Osteocyte (in vitro differentiated cells): ENCODE measurements at regions not wholly inside any gene's neighbourhood (a gene's known extent, or its start where the extent isn't known, plus 50 kb on each side); places are given as distances from the start of the nearest gene placed in this dataset.

Experiments used
- DNase-seq: peaks from one replicate; pipeline ENCODE4 v3.0.0; 2021; ENCODE audit warnings: mixed read lengths; ENCODE audit not compliant: unreplicated experiment; ENCODE audit errors: extremely low spot score
- H3K27ac Mint-ChIP-seq: one replicate; pipeline ENCODE4 v1.8.0; 2021; ENCODE audit warnings: mild to moderate bottlenecking, mixed read lengths; ENCODE audit not compliant: unreplicated experiment
- H3K27me3 Mint-ChIP-seq: one replicate; pipeline ENCODE4 v1.8.0; 2021; ENCODE audit warnings: mixed read lengths; ENCODE audit not compliant: unreplicated experiment
- H3K36me3 Mint-ChIP-seq: one replicate; pipeline ENCODE4 v1.8.0; 2021; ENCODE audit warnings: mixed read lengths; ENCODE audit not compliant: unreplicated experiment
- H3K4me1 Mint-ChIP-seq: one replicate; pipeline ENCODE4 v1.8.0; 2021; ENCODE audit warnings: mixed read lengths; ENCODE audit not compliant: unreplicated experiment
- H3K4me3 Mint-ChIP-seq: one replicate; pipeline ENCODE4 v1.8.0; 2021; ENCODE audit warnings: mild to moderate bottlenecking, moderate library complexity, mixed read lengths; ENCODE audit not compliant: unreplicated experiment
- H3K9me3 Mint-ChIP-seq: one replicate; pipeline ENCODE4 v1.8.0; 2021; ENCODE audit warnings: mixed read lengths; ENCODE audit not compliant: unreplicated experiment
- CTCF ChIP-seq: fragments of 200-600 bp; sonication (generic); IDR thresholded peaks from 2 replicates; pipeline ENCODE4 v1.5.0; 2021; ENCODE audit warnings: antibody characterized with exemption, mild to moderate bottlenecking, moderate library complexity

- Mint-ChIP-seq H3K9me3 (no peaks in the 10 kb centered on the region), H3K4me3 (no peak overlapping the region), H3K4me1 (peaks cover 3% of the 10 kb centered on the region), H3K36me3 (no peaks in the 10 kb centered on the region), H3K27me3 (peaks cover 5% of the 10 kb centered on the region), H3K27ac (no peak overlapping the region)
- TF ChIP-seq CTCF: no peak
- no peak for DNase-seq
These were observed 529.5 kb upstream of the CDH2 start for GRCh38 chr18:28706397-28706796.

DNA sequence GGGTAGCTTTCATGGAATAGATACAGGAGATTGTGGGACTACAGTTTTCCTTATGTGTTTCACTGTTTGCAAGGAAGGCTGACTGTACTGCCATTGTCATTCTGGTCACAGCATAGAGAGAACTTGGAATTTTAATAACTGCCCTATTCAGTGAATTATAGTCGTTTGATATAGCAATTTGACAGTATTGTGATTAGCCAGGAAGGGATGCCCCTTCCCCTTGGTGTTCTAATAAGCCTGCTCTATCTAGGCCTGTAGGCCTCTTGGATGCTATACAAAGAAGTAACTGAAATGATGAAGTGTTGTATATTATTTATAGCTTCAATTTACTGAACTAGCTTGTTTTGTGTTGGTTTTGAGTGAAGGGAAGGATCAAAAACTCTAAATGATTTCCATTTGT is 528.6 kb upstream of the CDH2 start:
- no peaks in the 10 kb centered on the region for H3K9me3 Mint-ChIP-seq
- peaks cover 3% of the 10 kb centered on the region for H3K4me1 Mint-ChIP-seq
- H3K27ac Mint-ChIP-seq: no peak overlapping the region
- H3K27me3 Mint-ChIP-seq: peaks cover 5% of the 10 kb centered on the region
- TF ChIP-seq CTCF: no peak
- H3K4me3 Mint-ChIP-seq: no peak overlapping the region
- H3K36me3 Mint-ChIP-seq: no peaks in the 10 kb centered on the region
- DNase-seq: no peak

DNA sequence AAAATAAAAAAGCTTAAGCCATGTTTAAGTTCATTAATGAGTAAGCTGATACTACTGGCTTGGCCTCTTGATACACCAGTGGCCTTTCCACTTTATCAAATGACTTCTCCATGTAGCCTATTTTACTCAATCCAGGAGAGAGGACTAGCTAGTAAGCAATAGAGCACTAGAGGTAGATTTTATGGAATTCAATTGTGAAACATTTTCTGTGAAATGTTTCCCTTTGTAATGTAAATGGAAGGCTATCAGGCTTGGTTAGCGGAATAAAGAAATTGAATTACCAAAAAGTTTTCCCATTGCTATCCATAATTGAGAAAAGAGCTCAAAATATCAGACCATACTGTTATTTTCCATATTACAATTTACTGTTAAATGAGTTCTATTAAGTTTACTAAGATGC is 515.4 kb upstream of the CDH2 start:
- Mint-ChIP-seq H3K36me3 (no peaks in the 10 kb centered on the region), H3K9me3 (no peaks in the 10 kb centered on the region), H3K4me1 (no peaks in the 10 kb centered on the region), H3K4me3 (no peak overlapping the region), H3K27me3 (no peaks in the 10 kb centered on the region), H3K27ac (no peak overlapping the region)
- DNase-seq: no peak
- TF ChIP-seq CTCF: no peak

- no peak for DNase-seq
- H3K27me3 Mint-ChIP-seq: no peaks in the 10 kb centered on the region
- no peak overlapping the region for H3K27ac Mint-ChIP-seq
- no peaks in the 10 kb centered on the region for H3K36me3 Mint-ChIP-seq
- no peak overlapping the region for H3K4me3 Mint-ChIP-seq
- no peak for TF ChIP-seq CTCF
- H3K4me1 Mint-ChIP-seq: no peaks in the 10 kb centered on the region
- H3K9me3 Mint-ChIP-seq: no peaks in the 10 kb centered on the region
These were observed 514.5 kb upstream of the CDH2 start for GRCh38 chr18:28691496-28691840.

GRCh38 chr18:28690836-28691495 is 514.0 kb upstream of the CDH2 start:
- Mint-ChIP-seq H3K27ac (no peak overlapping the region), H3K4me3 (no peak overlapping the region), H3K27me3 (no peaks in the 10 kb centered on the region), H3K4me1 (no peaks in the 10 kb centered on the region), H3K9me3 (no peaks in the 10 kb centered on the region), H3K36me3 (no peaks in the 10 kb centered on the region)
- TF ChIP-seq CTCF: no peak
- no peak for DNase-seq
